HG03175 (cell line): ENCODE measurements at regions not wholly inside any gene's neighbourhood (a gene's known extent, or its start where the extent isn't known, plus 50 kb on each side); places are given as distances from the start of the nearest gene placed in this dataset.
"Not testable (repeated sequence)": the region's sequence is repeated elsewhere in the genome, so short reads cannot be mapped to it uniquely, and the experiment has no call there.

Source experiments
- ATAC-seq: cut with Tn5 transposase; IDR thresholded peaks from one replicate; pipeline ENCODE4 v1.9.1; 2021; ENCODE audit warnings: mild to moderate bottlenecking, moderate library complexity; ENCODE audit not compliant: unreplicated experiment

DNA sequence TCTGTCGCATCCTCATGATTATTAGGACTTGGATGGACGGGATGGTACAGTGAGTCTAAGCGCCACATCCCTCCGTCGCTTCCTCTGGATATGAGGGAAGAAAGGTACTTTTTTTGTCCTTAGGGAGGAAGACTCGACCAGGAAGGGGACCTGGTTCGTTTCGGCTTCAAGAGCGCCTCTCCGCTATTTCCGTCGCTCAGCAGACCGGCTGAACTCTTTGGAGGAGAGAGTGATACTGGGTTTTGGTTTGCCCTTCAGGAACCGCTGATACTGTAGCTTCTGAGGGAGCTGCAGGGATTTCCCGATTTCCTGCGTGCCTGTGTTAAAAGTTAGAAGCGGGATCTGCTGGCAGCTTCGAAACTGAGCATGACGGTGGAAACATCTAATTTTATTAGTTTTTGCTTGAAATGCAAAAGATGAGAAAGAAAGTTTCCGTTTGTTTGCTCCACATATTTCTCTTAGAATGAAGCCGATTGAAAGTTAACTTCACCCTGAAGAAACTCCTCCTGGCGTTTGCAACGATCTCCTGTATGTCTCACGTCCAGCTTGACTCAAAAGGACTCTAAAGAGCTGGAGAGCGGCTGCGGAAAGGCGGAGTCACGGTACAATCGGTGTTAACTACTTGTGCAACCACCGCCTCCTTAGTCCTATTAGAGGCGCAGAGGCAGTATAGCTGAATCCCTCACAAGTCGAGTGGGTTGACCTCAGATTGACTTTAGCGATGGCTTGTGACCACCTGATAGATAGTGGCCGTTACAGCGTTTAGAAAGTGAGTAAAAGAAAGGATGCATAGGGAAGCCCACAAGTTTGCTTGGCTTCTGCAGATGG, 129.4 kb downstream of the TRIM27 start:
- ATAC-seq, result no peak

- ATAC-seq, result not testable (repeated sequence)
Observed at GRCh38 chr6:28800647-28801046, 123.1 kb downstream of the TRIM27 start.

DNA sequence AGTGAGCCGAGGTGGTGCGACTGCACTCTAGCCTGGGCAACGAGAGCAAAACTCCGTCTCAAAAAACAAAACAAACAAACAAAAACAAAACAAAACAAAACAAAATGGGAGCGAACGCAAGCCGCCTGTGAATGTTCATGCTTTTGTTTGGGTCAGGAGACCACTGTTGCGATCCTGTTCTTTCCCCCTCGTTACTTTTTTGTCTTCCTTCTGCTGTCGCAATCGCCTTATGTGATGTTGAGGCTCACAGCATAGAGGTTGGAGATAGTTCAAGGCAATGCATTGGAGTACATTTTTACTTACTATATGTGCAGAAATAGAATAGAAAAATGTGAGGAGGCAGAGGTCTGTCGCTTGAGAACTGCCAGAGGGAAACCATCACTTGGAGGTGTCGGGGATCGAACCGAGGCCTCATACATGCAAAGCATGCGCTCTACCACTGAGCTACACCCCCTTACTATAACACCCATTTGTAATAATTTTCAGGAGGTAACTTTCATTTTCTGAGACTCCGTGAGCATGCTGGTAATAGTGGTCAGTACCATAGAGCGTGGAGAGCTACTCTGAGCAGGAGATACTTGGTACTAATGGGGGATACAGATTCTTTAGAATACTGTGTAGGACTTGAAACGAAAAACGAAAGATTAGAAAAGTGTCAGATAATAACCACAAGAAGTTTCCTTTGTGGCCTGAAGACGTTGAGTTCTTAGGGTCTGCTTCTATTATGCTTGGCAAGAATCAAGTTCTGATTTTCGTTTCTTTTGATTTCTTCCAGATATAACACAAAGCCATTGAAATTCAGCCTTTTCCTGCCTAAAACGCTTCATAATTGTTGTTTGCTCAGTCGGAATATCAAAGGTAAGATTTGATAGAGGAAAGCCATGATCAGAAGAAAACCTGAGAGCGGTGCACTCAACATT, 121.1 kb downstream of the TRIM27 start:
- ATAC-seq, result no peak

DNA sequence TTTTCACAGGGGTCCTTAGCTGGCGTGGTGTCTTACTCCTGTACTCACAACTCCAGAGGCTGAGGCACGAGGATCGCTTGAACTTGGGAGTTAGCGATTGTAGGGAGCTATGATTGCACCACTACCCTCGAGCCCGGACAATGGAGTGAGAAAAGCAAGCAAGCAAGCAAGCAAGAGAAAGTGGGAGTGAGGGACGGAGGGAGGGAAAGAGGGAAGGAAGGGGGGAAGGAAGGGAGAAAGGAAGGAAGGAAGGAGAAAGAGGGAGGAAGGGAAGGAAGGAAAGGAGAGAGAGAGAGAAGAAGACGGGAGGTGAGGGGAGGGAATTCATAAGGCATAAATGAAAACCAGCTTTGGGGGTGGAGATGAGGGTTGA, 120.5 kb downstream of the TRIM27 start:
- no peak for ATAC-seq

DNA sequence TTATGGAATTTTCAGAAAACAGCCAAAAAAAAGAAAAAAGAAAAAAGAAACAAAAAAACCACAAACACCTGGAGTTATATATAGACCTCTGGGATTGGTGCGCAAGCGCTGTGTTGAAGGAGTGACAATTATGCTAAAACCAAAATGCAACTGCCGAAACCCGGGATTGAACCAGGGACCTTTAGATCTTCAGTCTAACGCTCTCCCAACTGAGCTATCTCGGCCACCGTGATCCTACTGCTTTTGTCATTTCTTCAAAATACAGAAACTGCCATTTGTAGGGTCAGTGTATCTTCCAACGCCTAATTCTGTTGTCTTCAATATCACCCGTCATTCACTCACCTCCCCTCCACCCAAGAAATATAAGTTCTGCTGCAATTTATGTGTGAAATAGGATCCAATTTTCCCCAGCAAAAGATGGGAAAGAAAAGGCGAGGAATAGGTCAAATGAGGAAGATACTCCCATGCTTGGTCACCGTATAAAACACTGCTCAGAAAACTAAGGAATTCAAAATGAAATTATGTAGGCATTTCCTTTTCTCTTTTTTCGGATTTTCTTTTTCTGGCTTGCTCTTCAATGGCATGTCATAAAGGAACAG, 116.0 kb downstream of the TRIM27 start:
- no peak for ATAC-seq

DNA sequence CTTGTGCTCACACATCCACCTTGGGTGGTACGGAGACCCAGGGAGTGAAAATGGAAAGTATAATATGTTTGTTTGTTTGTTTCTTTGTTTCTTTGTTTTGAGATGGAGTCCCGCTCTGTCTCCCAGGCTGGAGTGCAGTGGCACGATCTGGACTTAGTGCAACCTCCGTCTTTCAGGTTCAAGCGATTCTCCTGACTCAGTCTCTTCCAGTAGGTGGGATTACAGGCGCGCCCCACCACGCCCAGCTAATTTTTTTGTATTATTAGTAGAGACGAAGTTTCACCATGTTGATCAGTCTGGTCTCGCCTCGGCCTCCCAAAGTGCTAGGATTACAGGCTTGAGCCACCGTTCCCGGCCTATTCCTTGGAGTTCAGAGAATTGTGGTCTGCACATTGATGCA, 115.4 kb downstream of the TRIM27 start:
- no peak for ATAC-seq

GRCh38 chr6:28809947-28810658, 113.7 kb downstream of the TRIM27 start:
- no peak for ATAC-seq

DNA sequence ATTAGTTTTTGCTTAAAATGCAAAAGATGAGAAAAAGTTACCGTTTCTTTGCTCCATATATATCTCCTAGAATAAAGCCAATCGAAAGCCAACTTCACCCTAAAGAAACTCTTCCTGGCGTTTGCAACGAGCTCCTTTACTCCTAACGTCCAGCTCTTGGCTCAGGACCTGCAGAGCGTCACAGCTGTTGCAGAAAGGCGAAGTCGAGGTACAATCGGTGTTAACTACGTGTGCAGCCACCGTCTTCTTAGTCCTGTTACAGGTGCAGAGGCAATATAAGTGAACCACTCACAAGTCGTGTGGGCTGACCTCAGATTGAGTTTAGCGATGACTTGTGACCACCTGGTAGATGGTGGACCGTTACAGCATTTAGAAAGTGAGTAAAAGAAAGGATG, 113.1 kb downstream of the TRIM27 start:
- ATAC-seq, result no peak

DNA sequence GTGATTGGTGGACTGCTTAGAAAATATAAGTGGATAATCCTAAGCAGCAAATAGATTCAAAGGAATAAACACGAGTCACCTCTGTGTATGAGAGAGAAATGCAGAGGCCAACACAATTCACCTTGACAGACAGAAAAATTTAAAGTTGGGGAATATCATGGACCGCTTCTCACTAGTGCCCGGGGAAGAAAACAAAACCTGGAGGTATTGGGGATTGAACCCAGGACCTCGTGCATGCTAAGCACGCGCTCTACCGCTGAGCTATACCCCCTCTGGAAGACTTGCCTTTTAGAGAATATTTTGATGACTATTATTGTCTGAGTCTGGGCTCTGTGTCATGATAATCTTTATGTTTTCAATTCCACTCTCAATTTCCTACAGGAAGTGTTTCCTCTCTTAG, 111.9 kb downstream of the TRIM27 start:
- no peak for ATAC-seq

DNA sequence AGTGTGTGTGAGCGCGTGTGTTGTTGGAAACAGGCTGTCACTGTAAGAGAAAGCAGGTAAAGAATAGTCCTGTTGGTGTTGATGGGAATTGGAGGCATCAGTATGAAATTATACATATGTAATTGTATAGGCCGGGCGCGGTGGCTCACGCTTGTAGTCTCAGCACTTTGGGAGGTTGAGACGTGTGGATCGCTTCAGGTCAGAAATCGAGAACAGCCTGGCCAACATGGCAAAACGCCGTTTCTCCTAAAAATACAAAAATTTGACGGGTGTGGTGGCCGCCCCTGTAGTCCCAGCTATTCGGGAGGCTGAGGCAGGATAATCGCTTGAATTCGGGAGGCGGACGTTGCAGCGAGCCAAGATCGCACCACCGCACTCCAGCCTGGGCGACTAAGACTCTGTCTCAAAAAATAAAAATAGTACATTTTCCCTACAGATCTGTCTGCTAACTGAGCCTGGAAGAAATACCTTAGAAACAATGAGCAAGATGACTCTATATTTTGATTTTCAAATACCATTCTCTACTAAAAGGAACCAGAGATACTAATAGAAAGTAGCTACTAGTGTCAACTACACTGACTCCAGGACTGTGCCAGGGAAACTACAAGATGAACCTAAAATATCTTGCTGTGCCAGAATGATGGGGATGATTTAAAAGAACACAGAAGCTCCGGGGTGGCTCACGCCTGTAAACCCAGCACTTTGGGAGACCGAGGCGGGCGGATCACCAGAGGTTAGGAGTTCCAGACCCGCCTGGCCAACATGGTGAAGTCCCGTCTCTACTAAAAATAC, 110.8 kb downstream of the TRIM27 start:
- no peak for ATAC-seq

DNA sequence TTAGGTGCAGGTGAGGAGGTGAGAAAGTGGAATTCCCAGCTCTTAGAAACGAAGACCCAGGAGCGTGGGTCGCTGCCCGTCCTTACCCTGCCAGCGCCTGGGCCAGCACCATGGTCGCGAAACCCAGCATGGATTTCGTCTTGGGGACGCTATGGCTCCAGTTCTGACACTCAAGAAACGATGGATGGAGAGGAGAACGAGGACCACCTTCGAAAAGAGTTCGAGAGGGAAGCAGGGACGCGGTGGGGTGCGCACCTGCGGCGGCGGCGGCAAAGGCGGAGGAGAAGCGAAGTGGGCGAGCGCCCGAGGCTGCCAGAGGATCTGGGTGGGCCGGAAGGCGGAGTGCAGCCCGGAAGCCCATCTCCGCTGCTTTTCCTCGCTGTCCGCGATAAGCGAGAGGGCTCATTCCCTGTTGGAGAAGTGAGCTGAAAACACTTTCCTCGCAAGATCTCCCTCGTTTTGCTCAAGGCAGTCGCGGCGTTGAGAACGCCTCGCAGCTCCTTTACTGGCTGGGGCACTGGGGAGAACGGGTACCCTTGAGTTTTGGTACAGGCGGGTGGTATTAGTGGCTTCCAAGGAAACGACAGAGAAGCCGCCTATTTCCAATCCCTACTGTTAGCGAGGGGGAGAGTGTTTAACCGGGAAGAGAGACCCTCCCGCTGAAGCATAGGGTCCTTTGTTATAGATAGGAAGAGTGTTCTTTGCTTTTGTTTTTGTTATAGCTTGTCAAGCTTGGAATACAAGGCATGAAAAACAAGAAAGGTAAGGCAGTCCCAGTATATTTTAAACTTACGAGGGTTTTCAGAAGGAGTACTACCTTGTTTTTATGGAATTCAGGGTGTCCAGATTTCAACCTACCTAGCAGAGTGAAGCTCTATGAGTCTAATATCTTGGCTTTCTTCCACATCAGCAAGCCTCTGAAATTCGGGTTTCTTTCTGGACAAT, 109.5 kb downstream of the TRIM27 start:
- no peak for ATAC-seq

- ATAC-seq, result no peak
Observed at GRCh38 chr6:28816339-28816908, 107.4 kb downstream of the TRIM27 start.

DNA sequence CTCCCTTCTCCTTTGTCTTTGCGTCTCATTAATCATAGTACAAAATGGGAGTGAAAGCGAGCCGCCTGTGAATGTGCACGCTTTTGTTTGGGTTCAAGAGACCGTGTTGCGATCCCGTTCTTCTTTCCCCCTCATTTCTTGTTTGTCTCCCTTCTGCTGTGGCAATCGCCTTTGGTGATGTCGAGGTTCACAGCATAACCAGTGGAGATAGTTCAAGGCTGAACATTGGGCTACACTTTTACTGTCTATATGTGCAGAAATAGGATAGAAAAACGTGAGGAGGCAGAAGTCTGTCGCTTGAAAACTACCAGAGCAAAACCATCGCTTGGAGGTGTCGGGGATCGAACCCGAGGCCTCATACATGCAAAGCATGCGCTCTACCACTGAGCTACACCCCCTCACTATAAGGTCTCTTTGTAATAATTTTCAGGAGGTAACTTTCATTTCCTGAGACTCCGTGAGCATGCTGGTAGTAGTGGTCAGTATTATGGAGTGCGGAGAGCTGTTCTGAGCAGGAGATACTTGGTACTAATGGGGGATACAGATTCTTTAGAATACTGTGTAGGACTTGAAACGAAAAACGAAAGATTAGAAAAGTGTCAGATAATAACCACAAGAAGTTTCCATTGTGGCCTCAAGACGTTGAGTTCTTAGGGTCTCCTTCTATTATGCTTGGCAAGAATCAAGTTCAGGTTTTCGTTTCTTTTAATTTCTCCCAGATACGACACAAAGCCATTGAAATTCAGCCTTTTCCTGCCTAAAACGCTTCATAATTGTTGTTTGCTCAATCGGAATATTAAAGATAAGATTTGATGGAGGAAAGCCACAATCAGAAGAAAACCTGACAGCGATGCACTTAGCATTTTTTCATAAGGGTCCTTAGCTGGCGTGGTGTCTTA, 106.6 kb downstream of the TRIM27 start:
- ATAC-seq, result no peak

DNA sequence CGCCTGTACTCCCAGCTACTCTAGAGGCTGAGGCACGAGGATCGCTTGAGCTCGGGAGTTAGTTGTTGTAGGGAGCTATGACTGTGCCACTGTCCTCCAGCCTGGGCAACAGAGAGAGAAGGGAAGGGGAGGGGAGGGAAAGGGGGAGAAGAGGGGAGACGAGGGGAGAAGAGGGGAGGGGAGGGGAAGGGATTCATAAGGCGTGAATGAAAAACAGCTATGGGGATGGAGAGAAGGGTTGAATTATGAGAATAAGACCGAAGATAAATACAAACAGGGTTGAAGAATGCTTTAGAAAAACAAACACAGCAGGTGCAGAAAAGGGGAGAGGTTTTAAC, 106.0 kb downstream of the TRIM27 start:
- ATAC-seq, result no peak

GRCh38 chr6:28824793-28825731, 98.7 kb downstream of the TRIM27 start:
- no peak for ATAC-seq

DNA sequence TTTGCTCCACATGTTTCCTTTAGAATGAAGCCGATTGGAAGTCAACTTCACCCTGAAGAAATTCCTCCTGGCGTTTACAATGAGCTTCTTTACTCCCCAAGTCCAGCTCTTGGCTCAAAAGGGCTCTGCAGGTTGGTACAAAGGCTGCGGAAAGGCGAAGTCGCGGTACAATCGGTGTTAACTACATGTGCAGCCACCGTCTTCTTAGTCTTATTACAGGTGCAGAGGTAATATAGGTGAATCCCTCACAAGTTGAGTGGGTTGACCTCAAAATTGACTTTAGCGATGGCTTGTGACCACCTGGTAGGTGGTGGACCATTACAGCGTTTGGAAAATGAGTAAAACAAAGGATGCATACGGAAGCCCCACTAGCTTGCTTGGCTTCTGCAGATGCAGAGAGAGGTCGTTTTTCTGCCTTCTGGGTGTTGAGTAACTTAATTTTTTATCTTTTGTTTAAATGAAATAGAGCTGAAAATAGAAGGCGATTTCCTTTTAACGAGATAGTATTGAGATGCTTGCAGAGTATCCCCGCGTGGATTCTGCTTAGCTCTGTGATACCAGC, 98.0 kb downstream of the TRIM27 start:
- ATAC-seq, result no peak
